HCT116 (cell line): ENCODE measurements at regions not wholly inside any gene's neighbourhood (a gene's known extent, or its start where the extent isn't known, plus 50 kb on each side); places are given as distances from the start of the nearest gene placed in this dataset.

Source experiments
- ATAC-seq: fragments of 200-7000 bp; cut with Tn5 transposase; 2 replicates; pipeline ENCODE4 v1.9.1; 2020; ENCODE audit warnings: mild to moderate bottlenecking, moderate library complexity
- BruUV-seq: library from RNA; stranded (reverse); fragments of 400-500 nt; replicated peaks from 2 replicates; lab custom pipeline; 2021; lab: Mats Ljungman, UMichigan
- CTCF ChIA-PET: fragments of 300-600 bp; sonication (Branson Sonifier 250); formaldehyde crosslinking; loops from one replicate; lab custom pipeline; 2021; ENCODE audit warnings: antibody characterized with exemption; lab: Charles Lee
- POLR2A ChIA-PET: fragments of 300-600, 350-600 bp; sonication (Branson Sonifier 250); formaldehyde crosslinking; loops from one replicate; lab custom pipeline; 2021; ENCODE audit warnings: antibody characterized with exemption; lab: Charles Lee
- RAD21 ChIA-PET, 2 experiments: fragments of 300-600 bp; sonication (Branson Sonifier 250); formaldehyde crosslinking; loops; one replicate each; lab custom pipeline; 2023; ENCODE audit warnings: low total read pairs in 2 of 2; ENCODE audit not compliant: uncharacterized antibody in 2 of 2, unreplicated experiment in 2 of 2, low non-redundant PET in 1 of 2; lab: Charles Lee
- DNase-seq: peaks from one replicate; pipeline ENCODE4 v3.0.0-alpha.2; 2010; ENCODE audit warnings: low read depth, low spot score
- H2AFZ ChIP-seq: fragments of 200-600 bp; shearing (Covaris generic), sonication (generic); 2 replicates; pipeline ENCODE4 v1.6.1; 2017; ENCODE audit warnings: low read depth, mixed run types, mixed read lengths, antibody characterized with exemption, low read length; ENCODE audit not compliant: poor library complexity, severe bottlenecking
- H3K27ac ChIP-seq: 2 replicates; pipeline ENCODE4 v1.5.1; 2012; ENCODE audit warnings: low read depth, low read length
- H3K27me3 ChIP-seq: fragments of 200-600 bp; sonication (generic); 2 replicates; pipeline ENCODE4 v1.6.1; 2016; ENCODE audit warnings: mixed run types, low read length, mixed read lengths; ENCODE audit not compliant: insufficient read depth
- H3K36me3 ChIP-seq, 2 experiments: fragments of 200-500 bp in 1 of 2; fragments of 200-600 bp in 1 of 2; sonication (Bioruptor generic) in 1 of 2; sonication (generic) in 1 of 2; 2 replicates each; pipeline versions ENCODE4 v1.5.1 to v1.6.1; 2014 to 2016; ENCODE audit warnings: low read length in 2 of 2, inconsistent platforms in 1 of 2, mixed read lengths in 1 of 2, mixed run types in 1 of 2; ENCODE audit not compliant: insufficient read depth in 2 of 2, control insufficient read depth in 1 of 2
- H3K4me1 ChIP-seq, 2 experiments: fragments of 200-600 bp in 1 of 2; sonication (generic) in 1 of 2; 2 replicates each; pipeline versions ENCODE4 v1.5.1 to v1.6.1; 2012 to 2017; ENCODE audit warnings: low read length in 2 of 2, inconsistent platforms in 1 of 2, mild to moderate bottlenecking in 1 of 2, mixed read lengths in 1 of 2, mixed run types in 1 of 2, moderate library complexity in 1 of 2; ENCODE audit not compliant: insufficient read depth in 2 of 2, control insufficient read depth in 1 of 2
- H3K4me2 ChIP-seq: fragments of 200-600 bp; sonication (generic); 2 replicates; pipeline ENCODE4 v1.6.1; 2017; ENCODE audit warnings: mixed run types, low read length, mixed read lengths
- H3K4me3 ChIP-seq, 2 experiments: fragments of 200-600 bp in 1 of 2; sonication (generic) in 1 of 2; replicated peaks in 1 of 2; 2 replicates each; pipeline ENCODE4 v1.5.1; 2011 to 2016; ENCODE audit warnings: low read length in 2 of 2, control low read depth in 1 of 2, low read depth in 1 of 2, mild to moderate bottlenecking in 1 of 2, mixed read lengths in 1 of 2, mixed run types in 1 of 2
- H3K79me2 ChIP-seq: fragments of 200-600 bp; sonication (generic); 2 replicates; pipeline ENCODE4 v1.6.1; 2017; ENCODE audit warnings: mild to moderate bottlenecking, mixed run types, low read length, moderate library complexity, mixed read lengths; ENCODE audit not compliant: insufficient read depth
- H3K9ac ChIP-seq: fragments of 200-600 bp; sonication (generic); 2 replicates; pipeline ENCODE4 v1.6.1; 2016; ENCODE audit warnings: low read length, mixed read lengths
- H3K9me2 ChIP-seq: fragments of 200-600 bp; sonication (generic), shearing (Covaris generic); 2 replicates; pipeline ENCODE4 v1.6.1; 2017; ENCODE audit warnings: mixed run types, mild to moderate bottlenecking, moderate library complexity; ENCODE audit not compliant: insufficient read depth
- H3K9me3 ChIP-seq, 2 experiments: fragments of 200-500 bp in 1 of 2; fragments of 200-600 bp in 1 of 2; sonication (Bioruptor generic) in 1 of 2; sonication (generic) in 1 of 2; 2 replicates each; pipeline ENCODE4 v1.6.1; 2014 to 2017; ENCODE audit warnings: low read length in 2 of 2, mixed read lengths in 2 of 2, inconsistent platforms in 1 of 2, low read depth in 1 of 2, mild to moderate bottlenecking in 1 of 2, mixed run types in 1 of 2, moderate library complexity in 1 of 2; ENCODE audit not compliant: control insufficient read depth in 1 of 2, insufficient read depth in 1 of 2
- H4K20me1 ChIP-seq: fragments of 200-600 bp; sonication (generic), shearing (Covaris generic); 2 replicates; pipeline ENCODE4 v1.6.1; 2017; ENCODE audit warnings: mixed run types, mild to moderate bottlenecking, moderate library complexity; ENCODE audit not compliant: insufficient read depth
- EGR1 ChIP-seq: IDR thresholded peaks from 2 replicates; pipeline ENCODE4 v1.6.1; 2012; ENCODE audit warnings: low read depth
- ELF1 ChIP-seq: IDR thresholded peaks from 2 replicates; pipeline ENCODE4 v1.6.1; 2012; ENCODE audit warnings: low read depth, borderline replicate concordance
- EZH2 ChIP-seq: fragments of 200-600 bp; sonication (generic); IDR thresholded peaks from 2 replicates; pipeline ENCODE4 v1.6.1; 2017; ENCODE audit warnings: antibody characterized with exemption, mixed run types
- EZH2phosphoT487 ChIP-seq: fragments of 200-600 bp; IDR thresholded peaks from 2 replicates; pipeline ENCODE4 v1.6.1; 2018; ENCODE audit warnings: antibody characterized with exemption, borderline replicate concordance
- FOSL1 ChIP-seq: IDR thresholded peaks from 2 replicates; pipeline ENCODE4 v1.6.1; 2012; ENCODE audit warnings: low read depth
- POLR2A ChIP-seq: IDR thresholded peaks from 2 replicates; pipeline ENCODE4 v1.7.0; 2011; ENCODE audit warnings: borderline replicate concordance; ENCODE audit not compliant: insufficient read depth, insufficient read length; ENCODE audit errors: extremely low read depth
- POLR2AphosphoS5 ChIP-seq: IDR thresholded peaks from 2 replicates; pipeline ENCODE4 v1.6.1; 2011; ENCODE audit warnings: mild to moderate bottlenecking, low read depth, low read length, moderate library complexity
- RAD21 ChIP-seq: IDR thresholded peaks from 2 replicates; pipeline ENCODE4 v1.6.1; 2012; ENCODE audit warnings: low read depth, mild to moderate bottlenecking
- SP1 ChIP-seq: IDR thresholded peaks from 2 replicates; pipeline ENCODE4 v1.6.1; 2012; ENCODE audit warnings: low read depth
- SRF ChIP-seq: IDR thresholded peaks from 2 replicates; pipeline ENCODE4 v1.6.1; 2012; ENCODE audit warnings: low read depth
- TCF7L2 ChIP-seq: IDR thresholded peaks from 2 replicates; pipeline ENCODE4 v1.7.0; 2011; ENCODE audit warnings: borderline replicate concordance, inconsistent platforms; ENCODE audit not compliant: insufficient read depth, insufficient read length; ENCODE audit errors: extremely low read depth
- ZNF274 ChIP-seq: fragments of 200-500 bp; sonication (Bioruptor generic); IDR thresholded peaks from 2 replicates; pipeline ENCODE4 v1.6.1; 2014; ENCODE audit warnings: mild to moderate bottlenecking, low read depth, low read length, inconsistent platforms
- intact Hi-C: fragments of 100-400 bp; cut with micrococcal nuclease; formaldehyde crosslinking; loops from 2 replicates; pipeline ENCODE4 v1.10.0; 2022
- TF ChIP-seq, protein P1 (sequence below): IDR thresholded peaks from 2 replicates; pipeline ENCODE4 v1.6.1; 2012

DNA sequence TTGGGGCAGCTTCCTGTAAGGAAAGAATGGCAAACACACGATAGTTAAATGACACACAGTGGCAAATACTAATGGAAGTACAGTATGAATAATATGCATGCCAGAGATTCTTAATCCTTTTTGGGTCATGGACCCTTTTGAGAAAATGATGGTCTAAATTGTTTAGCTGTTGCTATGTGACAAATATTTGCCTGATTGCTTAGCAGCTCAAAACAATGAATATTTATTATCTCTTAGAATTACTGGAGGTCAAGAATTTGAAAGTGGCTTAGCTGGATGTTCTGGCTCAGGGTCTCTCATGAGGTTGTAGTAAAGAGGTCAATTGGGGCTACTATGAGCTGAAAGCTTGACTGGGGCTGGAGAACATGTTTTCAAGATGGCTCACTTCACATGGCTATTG, 69.7 kb downstream of the FANCF start:
- intact Hi-C loops, result no loop called here
- no peak for ATAC-seq
- no peak overlapping the region for H3K9ac ChIP-seq
- H3K27ac ChIP-seq, result no peak overlapping the region
- H3K9me2 ChIP-seq, result no peaks in the 10 kb centered on the region
- H3K27me3 ChIP-seq, result peaks cover 7% of the 10 kb centered on the region
- TF ChIP-seq EZH2phosphoT487 (no peak), EZH2 (no peak), POLR2AphosphoS5 (no peak), SP1 (no peak), SRF (no peak), EGR1 (no peak), FOSL1 (no peak), ELF1 (no peak), TCF7L2 (no peak), POLR2A (no peak), ZNF274 (no peak), RAD21 (no peak)
- TF ChIP-seq, protein P1, sequence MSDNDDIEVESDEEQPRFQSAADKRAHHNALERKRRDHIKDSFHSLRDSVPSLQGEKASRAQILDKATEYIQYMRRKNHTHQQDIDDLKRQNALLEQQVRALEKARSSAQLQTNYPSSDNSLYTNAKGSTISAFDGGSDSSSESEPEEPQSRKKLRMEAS, result no peak
- ChIA-PET RAD21 (no interaction called here), CTCF (no interaction called here), POLR2A (no interaction called here)
- no peaks in the 10 kb centered on the region for H3K4me1 ChIP-seq
- H3K36me3 ChIP-seq, result no peaks in the 10 kb centered on the region
- H3K9me3 ChIP-seq, result no peaks in the 10 kb centered on the region
- no peak overlapping the region for H3K4me2 ChIP-seq
- H3K4me3 ChIP-seq, result no peak overlapping the region
- H3K79me2 ChIP-seq, result no peaks in the 10 kb centered on the region
- BruUV-seq, result no TSS peak
- H4K20me1 ChIP-seq, result no peaks in the 10 kb centered on the region
- H2AFZ ChIP-seq, result no peak overlapping the region
- no peak for DNase-seq

DNA sequence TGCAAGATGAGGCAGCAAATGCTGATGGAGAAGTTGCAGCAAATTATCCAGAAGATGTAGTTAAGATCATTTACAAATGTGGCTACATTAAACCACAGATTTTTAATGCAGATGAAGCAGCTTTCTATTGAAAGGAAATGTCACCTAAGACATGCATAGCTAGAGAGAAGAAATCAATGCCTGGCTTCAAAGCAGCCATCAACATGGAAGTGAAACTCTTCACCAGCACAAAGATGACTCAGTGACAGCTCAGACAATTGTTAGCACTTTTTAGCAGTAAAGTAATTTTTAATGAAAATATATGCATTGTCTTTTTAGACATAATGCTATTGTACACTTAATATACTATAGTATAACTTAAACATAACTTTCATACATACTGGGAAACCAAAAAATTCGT, 71.4 kb downstream of the FANCF start:
- no peak overlapping the region for H2AFZ ChIP-seq
- no peaks in the 10 kb centered on the region for H3K9me2 ChIP-seq
- POLR2A ChIA-PET, result no interaction called here
- BruUV-seq, result no TSS peak
- H3K9me3 ChIP-seq, result no peaks in the 10 kb centered on the region
- peaks cover 7% of the 10 kb centered on the region for H3K27me3 ChIP-seq
- CTCF ChIA-PET, result no interaction called here
- no peak for ATAC-seq
- no peak overlapping the region for H3K9ac ChIP-seq
- RAD21 ChIA-PET, result no interaction called here
- H3K4me3 ChIP-seq, result no peak overlapping the region
- H3K36me3 ChIP-seq, result no peaks in the 10 kb centered on the region
- no peak for DNase-seq
- no peaks in the 10 kb centered on the region for H4K20me1 ChIP-seq
- H3K4me1 ChIP-seq, result no peaks in the 10 kb centered on the region
- TF ChIP-seq ZNF274 (no peak), POLR2A (no peak), EZH2phosphoT487 (no peak)
- intact Hi-C loops, result no loop called here
- no peaks in the 10 kb centered on the region for H3K79me2 ChIP-seq
- H3K4me2 ChIP-seq, result no peak overlapping the region
- no peak overlapping the region for H3K27ac ChIP-seq
